ENCODE measurements at regions not wholly inside any gene's neighbourhood (a gene's known extent, or its start where the extent isn't known, plus 50 kb on each side); places are given as distances from the start of the nearest gene placed in this dataset.
A peak's percentile ranks its signal among the peaks of the same experiment; 100 is the strongest.

DNA sequence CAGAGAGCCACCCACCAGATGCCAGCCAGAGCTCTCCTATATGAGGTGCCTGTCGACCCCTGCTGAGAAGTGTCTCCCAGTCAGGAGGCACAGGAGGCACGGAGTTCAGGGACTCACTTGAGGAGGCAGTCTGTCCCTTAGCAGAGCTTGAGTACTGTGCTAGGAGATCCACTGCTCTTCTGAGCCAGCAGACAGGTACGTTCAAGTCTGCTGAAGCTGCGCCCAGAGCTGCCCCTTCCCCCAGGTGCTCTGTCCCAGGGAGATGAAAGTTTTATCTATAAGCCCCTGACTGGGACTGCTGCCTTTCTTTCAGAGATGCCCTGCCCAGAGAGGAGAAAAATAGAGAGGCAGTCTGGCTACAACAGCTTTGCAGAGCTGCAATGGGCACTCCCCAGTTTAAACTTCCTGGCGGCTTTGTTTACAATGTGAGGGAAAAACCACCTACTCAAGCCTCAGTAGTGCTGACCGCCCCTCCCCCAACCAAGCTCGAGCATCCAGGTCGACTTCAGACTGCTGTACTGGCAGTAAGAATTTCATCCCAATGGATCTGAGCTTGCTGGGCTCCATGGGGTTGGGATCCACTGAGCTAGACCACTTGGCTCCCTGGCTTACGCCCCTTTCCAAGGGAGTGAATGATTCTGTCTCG is 146.7 kb upstream of the USP15 start:
- Histone ChIP-seq H3K4me3 (no peak overlapping the region), H3K27ac (no peak overlapping the region), H3K4me1 (replicated peaks) (no peaks in the 10 kb centered on the region), H3K27me3 (replicated peaks; ENCODE audit: insufficient read depth) (no peaks in the 10 kb centered on the region), H3K9me3 (no peaks in the 10 kb centered on the region), H3K36me3 (no peaks in the 10 kb centered on the region)
- TF ChIP-seq, protein P1, sequence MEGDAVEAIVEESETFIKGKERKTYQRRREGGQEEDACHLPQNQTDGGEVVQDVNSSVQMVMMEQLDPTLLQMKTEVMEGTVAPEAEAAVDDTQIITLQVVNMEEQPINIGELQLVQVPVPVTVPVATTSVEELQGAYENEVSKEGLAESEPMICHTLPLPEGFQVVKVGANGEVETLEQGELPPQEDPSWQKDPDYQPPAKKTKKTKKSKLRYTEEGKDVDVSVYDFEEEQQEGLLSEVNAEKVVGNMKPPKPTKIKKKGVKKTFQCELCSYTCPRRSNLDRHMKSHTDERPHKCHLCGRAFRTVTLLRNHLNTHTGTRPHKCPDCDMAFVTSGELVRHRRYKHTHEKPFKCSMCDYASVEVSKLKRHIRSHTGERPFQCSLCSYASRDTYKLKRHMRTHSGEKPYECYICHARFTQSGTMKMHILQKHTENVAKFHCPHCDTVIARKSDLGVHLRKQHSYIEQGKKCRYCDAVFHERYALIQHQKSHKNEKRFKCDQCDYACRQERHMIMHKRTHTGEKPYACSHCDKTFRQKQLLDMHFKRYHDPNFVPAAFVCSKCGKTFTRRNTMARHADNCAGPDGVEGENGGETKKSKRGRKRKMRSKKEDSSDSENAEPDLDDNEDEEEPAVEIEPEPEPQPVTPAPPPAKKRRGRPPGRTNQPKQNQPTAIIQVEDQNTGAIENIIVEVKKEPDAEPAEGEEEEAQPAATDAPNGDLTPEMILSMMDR (IDR thresholded peaks at IDR 0.05): no peak
- TF ChIP-seq POLR2A (IDR thresholded peaks at IDR 0.05): no peak
- TF ChIP-seq POLR2AphosphoS5 (IDR thresholded peaks at IDR 0.05): no peak
- WGBS: 48% methylated on average over 10 of the region's 10 CpGs
- intact Hi-C loops (cut with DNase I): no loop called here
- no peak for DNase-seq (ENCODE audit: low spot score)

DNA sequence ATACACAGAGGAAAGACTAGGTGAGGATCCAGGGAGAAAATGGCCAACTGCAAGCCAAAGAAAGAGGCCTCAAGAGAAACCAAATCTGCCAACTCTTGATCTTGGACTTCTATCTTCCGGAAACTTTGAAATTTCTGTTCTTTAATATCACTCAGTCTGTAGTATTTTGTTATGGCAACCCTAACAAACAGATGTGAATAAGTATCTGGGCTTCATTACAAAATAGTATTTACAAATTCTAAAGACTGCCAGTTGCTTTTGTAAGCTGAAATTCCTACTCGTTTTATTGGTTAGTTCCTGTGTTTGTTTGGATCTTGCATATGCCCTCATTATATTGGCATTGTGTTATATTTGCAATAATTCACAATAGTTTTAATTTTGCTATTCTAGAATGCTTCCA is 143.2 kb upstream of the USP15 start:
- Histone ChIP-seq H3K4me3 (no peak overlapping the region), H3K36me3 (no peaks in the 10 kb centered on the region), H3K4me1 (replicated peaks) (no peaks in the 10 kb centered on the region), H3K27ac (no peak overlapping the region), H3K9me3 (no peaks in the 10 kb centered on the region), H3K27me3 (replicated peaks; ENCODE audit: insufficient read depth) (no peaks in the 10 kb centered on the region)
- TF ChIP-seq, protein P1 (IDR thresholded peaks at IDR 0.05): no peak
- TF ChIP-seq POLR2A (IDR thresholded peaks at IDR 0.05) (no peak), POLR2AphosphoS5 (IDR thresholded peaks at IDR 0.05) (no peak)
- WGBS: 34% methylated on average over 2 of the region's 2 CpGs
- intact Hi-C loops (cut with DNase I): no loop called here
- DNase-seq (ENCODE audit: low spot score): no peak

DNA sequence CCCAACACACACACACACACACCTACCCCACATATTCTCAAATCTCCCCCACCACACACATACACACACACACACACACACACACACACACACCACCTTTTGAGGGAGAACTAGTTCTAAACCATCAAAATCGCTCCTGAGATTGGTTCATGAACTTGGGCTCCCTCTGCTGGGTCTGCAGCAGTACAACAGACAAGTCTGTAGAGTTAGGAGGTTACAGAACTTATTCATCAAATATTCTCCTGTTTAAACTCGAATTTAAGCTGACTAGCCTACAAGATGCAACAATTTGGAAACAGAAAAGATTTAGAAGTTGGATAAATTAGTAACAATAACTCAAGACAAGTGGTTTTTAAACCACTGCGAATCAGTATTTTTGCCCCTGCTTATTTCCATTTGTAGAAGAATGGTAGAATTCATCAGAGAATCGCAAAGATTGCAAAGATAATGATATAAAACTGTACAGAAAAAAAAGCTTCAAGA is 136.4 kb upstream of the USP15 start:
- WGBS: 23% methylated on average over 4 of the region's 4 CpGs
- TF ChIP-seq, protein P1 (IDR thresholded peaks at IDR 0.05): peak in 2 of 4 experiments; percentile 46 to 54
- TF ChIP-seq POLR2A (IDR thresholded peaks at IDR 0.05): no peak
- DNase-seq (ENCODE audit: low spot score): no peak

DNA sequence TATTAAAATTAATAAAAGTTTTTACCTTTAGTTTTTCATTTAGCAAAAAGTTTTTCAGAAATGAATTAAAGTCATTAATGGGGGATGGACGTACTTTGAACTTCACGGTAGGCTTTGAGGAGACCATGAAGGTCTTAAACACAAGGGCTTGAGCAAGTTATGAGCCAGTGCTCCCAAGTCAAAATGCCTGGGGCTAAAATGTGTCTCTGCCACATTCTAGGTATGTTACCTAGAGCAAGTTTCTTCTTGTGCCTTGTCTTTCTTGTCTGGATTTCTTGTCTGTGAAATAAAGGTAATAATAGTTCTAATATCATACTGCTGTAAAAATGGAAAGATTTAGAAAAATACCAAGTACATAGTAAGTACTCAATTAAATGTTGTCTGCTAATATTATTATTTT is 132.7 kb upstream of the USP15 start:
- TF ChIP-seq, protein P1 (IDR thresholded peaks at IDR 0.05): no peak
- TF ChIP-seq POLR2A (IDR thresholded peaks at IDR 0.05) (no peak), POLR2AphosphoS5 (IDR thresholded peaks at IDR 0.05) (no peak)
- 62% methylated on average over 2 of the region's 2 CpGs for WGBS
- Histone ChIP-seq H3K27me3 (replicated peaks; ENCODE audit: insufficient read depth) (no peaks in the 10 kb centered on the region), H3K9me3 (no peaks in the 10 kb centered on the region), H3K36me3 (no peaks in the 10 kb centered on the region), H3K4me3 (no peak overlapping the region), H3K27ac (no peak overlapping the region), H3K4me1 (replicated peaks) (no peaks in the 10 kb centered on the region)
- intact Hi-C loops (cut with DNase I): no loop called here
- DNase-seq (ENCODE audit: low spot score): no peak

More for the DNA sequence above, 136.4 kb upstream of the USP15 start:
- no peaks in the 10 kb centered on the region for H3K9me3 ChIP-seq
- intact Hi-C loops (cut with DNase I): no loop called here
- H3K36me3 ChIP-seq: no peaks in the 10 kb centered on the region
- H3K4me1 ChIP-seq (replicated peaks): no peaks in the 10 kb centered on the region
- H3K27me3 ChIP-seq (replicated peaks; ENCODE audit: insufficient read depth): no peaks in the 10 kb centered on the region
- no peak overlapping the region for H3K4me3 ChIP-seq
- H3K27ac ChIP-seq: no peak overlapping the region

All from prostate gland (tissue), 2 donors.